Psoas muscle (tissue), 7 donors: ENCODE measurements at regions not wholly inside any gene's neighbourhood (a gene's known extent, or its start where the extent isn't known, plus 50 kb on each side); places are given as distances from the start of the nearest gene placed in this dataset.
"Not testable (repeated sequence)": the region's sequence is repeated elsewhere in the genome, so short reads cannot be mapped to it uniquely, and the experiment has no call there.

ENCODE experiments used
- ATAC-seq, 4 donors: fragments of 200-7000 bp; cut with Tn5 transposase; one replicate each; pipeline ENCODE4 v1.9.1; 2020; ENCODE audit warnings: moderate library complexity in 3 of 4, mild to moderate bottlenecking in 2 of 4
- DNase-seq, 2 donors: peaks; one replicate each; pipeline ENCODE4 v3.0.0-alpha.2; 2020
- H3K27ac ChIP-seq: fragments of 200-600 bp; one replicate; pipeline ENCODE4 v1.8.0; 2022
- H3K27me3 ChIP-seq, 3 donors: fragments of 200-600 bp in 1 of 3; one replicate each; pipeline versions ENCODE4 v1.6.1 to v1.8.0; 2013 to 2022; ENCODE audit warnings: low read length in 2 of 3, mild to moderate bottlenecking in 2 of 3, moderate library complexity in 1 of 3; ENCODE audit not compliant: insufficient read depth in 3 of 3
- H3K36me3 ChIP-seq, 2 donors: fragments of 200-600 bp in 1 of 2; one replicate each; pipeline versions ENCODE4 v1.6.1 to v1.8.0; 2013 to 2022; ENCODE audit warnings: low read depth in 1 of 2, mild to moderate bottlenecking in 1 of 2, moderate library complexity in 1 of 2; ENCODE audit not compliant: insufficient read depth in 1 of 2
- H3K4me1 ChIP-seq: fragments of 200-600 bp; one replicate; pipeline ENCODE4 v1.8.0; 2022
- H3K4me3 ChIP-seq: fragments of 200-600 bp; one replicate; pipeline ENCODE4 v1.8.0; 2022; ENCODE audit warnings: mild to moderate bottlenecking
- H3K9me3 ChIP-seq: fragments of 200-600 bp; one replicate; pipeline ENCODE4 v1.8.0; 2022
- WGBS, 3 donors: extraction: QIAGEN DNeasy Blood & Tissue Kit; methylation state at CpG; one replicate each; pipeline versions ENCODE4 v1.1.6 to v1.1.7; 2013; 5-methylcytosine and 5-hydroxymethylcytosine counted together
- intact Hi-C, 2 donors: fragments of 100-400 bp; cut with DNase I; formaldehyde crosslinking; loops; one replicate each; pipeline versions ENCODE4 v1.11.0 to v1.14.2; 2022
- TF ChIP-seq, protein P1 (sequence below): fragments of 200-600 bp; IDR thresholded peaks from one replicate; pipeline ENCODE4 v1.8.0; 2022; ENCODE audit warnings: antibody characterized with exemption
- donor health status: healthy with polysubstance abuse.
- donor health status: DM: no; HTN: no; CAD: no; lungs with moderate emphysema.
- donor health status: Bipolar disorder and iron deficiency.
- donor health status: healthy.
- donor health status: DM: yes; HTN: yes; CAD: no.
- donor health status: DM: no; HTN: no; CAD: no.
- donor health status: DM: yes; HTN: yes; CAD: no.

DNA sequence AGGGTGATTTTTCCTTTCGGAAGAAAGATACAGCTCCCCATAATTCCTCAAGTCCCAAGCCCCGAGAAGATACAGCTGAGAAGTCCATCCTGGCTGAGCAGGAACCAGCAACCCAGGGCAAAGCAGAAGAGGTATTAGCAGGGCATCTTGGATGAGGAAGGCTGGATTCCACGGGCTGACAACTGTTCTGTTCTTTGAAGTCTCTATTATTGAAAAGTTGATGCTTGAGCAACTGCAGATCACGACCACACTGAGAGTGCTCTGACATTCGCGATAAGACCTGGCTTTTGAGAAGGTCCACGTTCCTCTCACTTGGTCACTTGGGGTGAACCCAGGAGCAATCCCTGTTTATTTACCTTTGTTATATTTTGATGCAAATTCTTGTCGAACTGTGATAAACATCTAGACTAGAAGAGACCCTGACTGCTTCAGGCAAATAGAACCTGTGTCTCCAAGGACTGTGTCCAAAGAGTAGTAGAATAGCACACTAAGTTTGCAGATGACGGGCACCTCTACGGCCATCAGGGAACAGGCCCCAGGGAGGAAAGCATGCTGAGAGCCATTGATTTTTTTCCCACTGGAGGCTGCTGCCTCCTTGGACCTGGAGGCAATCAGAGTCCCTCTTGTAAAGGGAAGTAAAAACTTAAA, 133.1 kb downstream of the ARL4C start:
- Histone ChIP-seq H3K36me3 (no peaks in the 10 kb centered on the region), H3K4me1 (no peaks in the 10 kb centered on the region), H3K9me3 (peaks cover 7% of the 10 kb centered on the region), H3K4me3 (no peak overlapping the region), H3K27me3 (no peaks in the 10 kb centered on the region), H3K27ac (no peak overlapping the region)
- DNase-seq (no peak), ATAC-seq (no peak)
- TF ChIP-seq, protein P1, sequence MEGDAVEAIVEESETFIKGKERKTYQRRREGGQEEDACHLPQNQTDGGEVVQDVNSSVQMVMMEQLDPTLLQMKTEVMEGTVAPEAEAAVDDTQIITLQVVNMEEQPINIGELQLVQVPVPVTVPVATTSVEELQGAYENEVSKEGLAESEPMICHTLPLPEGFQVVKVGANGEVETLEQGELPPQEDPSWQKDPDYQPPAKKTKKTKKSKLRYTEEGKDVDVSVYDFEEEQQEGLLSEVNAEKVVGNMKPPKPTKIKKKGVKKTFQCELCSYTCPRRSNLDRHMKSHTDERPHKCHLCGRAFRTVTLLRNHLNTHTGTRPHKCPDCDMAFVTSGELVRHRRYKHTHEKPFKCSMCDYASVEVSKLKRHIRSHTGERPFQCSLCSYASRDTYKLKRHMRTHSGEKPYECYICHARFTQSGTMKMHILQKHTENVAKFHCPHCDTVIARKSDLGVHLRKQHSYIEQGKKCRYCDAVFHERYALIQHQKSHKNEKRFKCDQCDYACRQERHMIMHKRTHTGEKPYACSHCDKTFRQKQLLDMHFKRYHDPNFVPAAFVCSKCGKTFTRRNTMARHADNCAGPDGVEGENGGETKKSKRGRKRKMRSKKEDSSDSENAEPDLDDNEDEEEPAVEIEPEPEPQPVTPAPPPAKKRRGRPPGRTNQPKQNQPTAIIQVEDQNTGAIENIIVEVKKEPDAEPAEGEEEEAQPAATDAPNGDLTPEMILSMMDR = no peak
- intact Hi-C loops = no loop called here
- 56 to 65% (median 63%) methylated on average over 10 of the region's 10 CpGs for WGBS, 3 donors

DNA sequence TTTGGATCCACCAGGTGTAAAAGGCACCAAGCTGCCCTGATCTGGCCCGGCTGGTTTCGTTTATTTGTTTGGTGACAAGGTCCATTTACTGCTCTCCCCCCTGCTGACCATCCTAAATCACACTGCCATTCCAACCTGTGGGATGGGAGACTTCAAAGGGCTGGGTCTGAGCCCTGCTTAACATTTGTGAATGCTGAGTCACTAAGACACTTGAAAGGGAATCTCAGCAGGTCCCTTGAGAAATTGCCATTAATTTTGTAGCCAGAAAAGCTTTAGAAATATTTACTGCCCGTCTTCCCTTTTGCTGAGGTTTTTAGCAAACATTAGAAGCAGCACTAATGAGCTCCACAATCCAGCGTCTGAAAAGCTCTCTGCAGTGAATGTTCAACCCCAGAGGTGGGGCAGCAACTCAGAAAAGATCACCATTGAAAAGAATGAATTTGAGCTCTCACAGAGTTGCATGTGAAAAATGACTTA, 133.8 kb downstream of the ARL4C start:
- H3K27ac ChIP-seq = no peak overlapping the region
- H3K27me3 ChIP-seq = no peaks in the 10 kb centered on the region
- ATAC-seq (no peak), DNase-seq (no peak)
- WGBS, 3 donors = 28 to 36% (median 31%) methylated on average over 4 of the region's 4 CpGs
- H3K36me3 ChIP-seq = no peaks in the 10 kb centered on the region
- H3K4me1 ChIP-seq = no peaks in the 10 kb centered on the region
- peaks cover 7% of the 10 kb centered on the region for H3K9me3 ChIP-seq
- no peak overlapping the region for H3K4me3 ChIP-seq
- TF ChIP-seq, protein P1 = no peak
- intact Hi-C loops = no loop called here

DNA sequence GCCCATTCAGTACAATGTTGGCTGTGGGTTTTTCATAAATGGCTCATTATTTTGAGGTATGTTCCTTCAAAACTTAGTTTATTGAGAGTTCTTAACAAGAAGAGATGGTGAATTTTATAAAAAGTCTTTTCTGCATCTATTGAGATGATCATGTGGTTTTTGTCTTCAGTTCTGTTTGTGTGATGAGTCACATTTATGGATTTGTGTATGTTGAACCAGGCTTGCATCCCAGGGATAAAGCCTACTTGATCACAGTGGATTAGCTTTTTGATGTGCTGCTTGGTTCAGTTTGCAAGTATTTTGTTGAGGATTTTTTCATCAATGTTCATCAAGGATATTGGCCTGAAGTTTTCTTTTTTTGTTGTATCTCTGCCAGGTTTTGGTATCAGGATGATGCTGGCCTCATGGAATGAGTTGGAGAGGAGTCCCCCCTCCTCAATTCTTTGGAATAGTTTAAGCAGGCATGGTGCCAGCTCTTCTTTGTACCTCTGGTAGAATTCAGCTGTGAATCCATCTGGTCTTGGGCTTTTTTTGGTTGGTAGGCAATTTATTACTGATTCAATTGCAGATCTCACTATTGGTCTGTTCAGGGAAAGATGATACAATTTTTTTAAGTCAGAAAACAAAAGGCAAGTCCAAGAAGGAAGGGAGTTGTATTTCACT, 136.4 kb downstream of the ARL4C start:
- DNase-seq, H3K4me3 ChIP-seq, H3K4me1 ChIP-seq, H3K27me3 ChIP-seq, H3K9me3 ChIP-seq, H3K36me3 ChIP-seq, ATAC-seq, intact Hi-C loops, H3K27ac ChIP-seq: not testable (repeated sequence)

DNA sequence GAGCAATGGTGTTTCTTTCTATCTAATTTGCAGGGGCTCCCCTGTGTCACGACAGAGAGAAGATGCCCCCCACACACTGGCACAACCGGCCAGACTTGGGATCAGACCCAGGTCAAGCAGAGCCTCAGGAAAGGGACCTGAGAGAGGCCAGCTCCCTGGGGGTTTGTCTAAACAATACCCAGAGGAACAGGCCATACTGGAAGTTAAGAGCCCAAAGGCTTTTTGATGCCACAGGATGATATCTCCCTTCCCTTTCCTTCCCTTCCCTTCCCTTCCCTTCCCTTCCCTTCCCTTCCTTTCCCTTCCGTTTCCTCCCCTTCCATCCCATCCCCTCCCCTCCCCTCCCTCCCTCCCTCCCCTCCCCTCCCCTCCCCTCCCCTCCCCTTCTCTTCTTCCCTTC, 139.2 kb downstream of the ARL4C start:
- ATAC-seq = no peak

DNA sequence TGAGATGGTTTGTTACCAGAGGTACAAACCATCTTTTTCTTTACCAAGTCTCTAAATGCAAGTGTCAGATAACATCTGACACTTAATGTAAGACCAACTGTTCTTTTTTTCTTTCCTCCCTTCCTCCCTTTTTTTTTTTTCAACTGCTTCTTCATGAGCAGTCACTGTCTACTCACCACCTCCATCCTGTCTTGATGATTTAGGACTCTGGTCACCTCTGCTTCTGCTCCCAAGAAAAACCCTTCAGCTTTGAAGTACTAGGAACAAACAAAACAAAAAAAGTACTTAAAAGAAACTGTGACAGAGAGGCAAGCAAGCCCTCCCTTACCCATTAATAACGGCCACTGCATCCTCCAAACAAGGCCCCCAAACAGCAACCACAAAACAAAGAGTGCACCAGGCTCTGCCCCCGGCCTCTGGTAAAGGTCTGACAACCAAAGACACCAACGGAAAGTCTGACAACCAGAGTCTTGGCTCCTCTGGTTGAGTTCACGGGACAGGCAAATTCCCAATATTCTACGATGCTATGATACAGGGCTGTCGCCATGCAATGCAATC, 141.0 kb downstream of the ARL4C start:
- no peak overlapping the region for H3K27ac ChIP-seq
- H3K4me1 ChIP-seq = no peaks in the 10 kb centered on the region
- TF ChIP-seq, protein P1 = no peak
- no peak overlapping the region for H3K4me3 ChIP-seq
- DNase-seq = no peak
- ATAC-seq = no peak
- peaks cover 13% of the 10 kb centered on the region for H3K9me3 ChIP-seq
- 54 to 59% (median 59%) methylated on average over 6 of the region's 6 CpGs for WGBS, 3 donors
- no peaks in the 10 kb centered on the region for H3K27me3 ChIP-seq
- intact Hi-C loops = no loop called here
- no peaks in the 10 kb centered on the region for H3K36me3 ChIP-seq

More for the DNA sequence above, 139.2 kb downstream of the ARL4C start:
- TF ChIP-seq, protein P1 = no peak
- Histone ChIP-seq H3K9me3 (peaks cover 13% of the 10 kb centered on the region), H3K4me3 (no peak overlapping the region), H3K4me1 (no peaks in the 10 kb centered on the region), H3K27ac (no peak overlapping the region), H3K27me3 (no peaks in the 10 kb centered on the region), H3K36me3 (no peaks in the 10 kb centered on the region)
- no peak for DNase-seq
- intact Hi-C loops = no loop called here
- 54 to 79% (median 59%) methylated on average over 2 to 3 of the region's 3 CpGs for WGBS, 3 donors
